ENCODE measurements at regions not wholly inside any gene's neighbourhood (a gene's known extent, or its start where the extent isn't known, plus 50 kb on each side); places are given as distances from the start of the nearest gene placed in this dataset.

- TF ChIP-seq CTCF (IDR thresholded peaks at IDR 0.05) (no peak), POLR2A (IDR thresholded peaks at IDR 0.05) (no peak)
Observed at GRCh38 chr5:23776684-23777083, 269.3 kb downstream of the PRDM9 start.

Measured in lower leg skin (tissue), 3 donors.